ENCODE measurements at regions not wholly inside any gene's neighbourhood (a gene's known extent, or its start where the extent isn't known, plus 50 kb on each side); places are given as distances from the start of the nearest gene placed in this dataset.

DNA sequence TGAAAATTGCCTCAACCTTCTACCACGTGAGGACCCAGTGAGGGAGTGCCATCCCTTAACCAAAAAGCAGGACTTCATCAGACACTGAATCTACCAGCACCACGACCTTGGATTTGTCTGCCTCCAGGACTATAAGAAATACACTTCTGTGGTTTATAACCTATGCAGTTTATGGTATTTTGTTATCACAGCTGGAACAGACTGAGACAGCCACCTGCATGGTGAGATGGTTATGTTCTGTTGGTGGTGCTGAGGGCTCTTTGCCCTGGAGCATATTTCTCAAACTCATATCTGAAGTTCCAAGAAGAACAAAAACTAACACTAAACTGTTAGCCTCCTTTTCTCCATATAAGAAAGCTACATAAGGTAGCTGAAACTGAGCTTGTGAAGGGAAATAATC, 69.8 kb upstream of the RGS18 start:
- no peaks in the 10 kb centered on the region for H3K4me1 ChIP-seq (ENCODE audit: insufficient read depth, low read length, poor library complexity, severe bottlenecking)
- BruUV-seq (replicated peaks), result no TSS peak
- no peaks in the 10 kb centered on the region for H3K9me2 ChIP-seq (ENCODE audit: insufficient read depth, low read length)
- no peak overlapping the region for H3K4me3 ChIP-seq (ENCODE audit: low read depth, low read length, poor library complexity, severe bottlenecking)
- ChIA-PET POLR2A (no interaction called here), CTCF (ENCODE audit: unreplicated experiment) (no interaction called here)
- no peak for DNase-seq (ENCODE audit: low spot score)
- no peak for TF ChIP-seq EZH2phosphoT487 (IDR thresholded peaks at IDR 0.05; ENCODE audit: borderline replicate concordance, low read depth, low read length)
- TF ChIP-seq, protein P1, sequence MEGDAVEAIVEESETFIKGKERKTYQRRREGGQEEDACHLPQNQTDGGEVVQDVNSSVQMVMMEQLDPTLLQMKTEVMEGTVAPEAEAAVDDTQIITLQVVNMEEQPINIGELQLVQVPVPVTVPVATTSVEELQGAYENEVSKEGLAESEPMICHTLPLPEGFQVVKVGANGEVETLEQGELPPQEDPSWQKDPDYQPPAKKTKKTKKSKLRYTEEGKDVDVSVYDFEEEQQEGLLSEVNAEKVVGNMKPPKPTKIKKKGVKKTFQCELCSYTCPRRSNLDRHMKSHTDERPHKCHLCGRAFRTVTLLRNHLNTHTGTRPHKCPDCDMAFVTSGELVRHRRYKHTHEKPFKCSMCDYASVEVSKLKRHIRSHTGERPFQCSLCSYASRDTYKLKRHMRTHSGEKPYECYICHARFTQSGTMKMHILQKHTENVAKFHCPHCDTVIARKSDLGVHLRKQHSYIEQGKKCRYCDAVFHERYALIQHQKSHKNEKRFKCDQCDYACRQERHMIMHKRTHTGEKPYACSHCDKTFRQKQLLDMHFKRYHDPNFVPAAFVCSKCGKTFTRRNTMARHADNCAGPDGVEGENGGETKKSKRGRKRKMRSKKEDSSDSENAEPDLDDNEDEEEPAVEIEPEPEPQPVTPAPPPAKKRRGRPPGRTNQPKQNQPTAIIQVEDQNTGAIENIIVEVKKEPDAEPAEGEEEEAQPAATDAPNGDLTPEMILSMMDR (conservative IDR thresholded peaks at IDR 0.05; ENCODE audit: low read length), result no peak
- H3K36me3 ChIP-seq (ENCODE audit: insufficient read depth, low read length), result no peaks in the 10 kb centered on the region
- intact Hi-C loops (cut with micrococcal nuclease; ENCODE audit: unreplicated experiment), result no loop called here
- H3K27ac ChIP-seq (ENCODE audit: low read depth, low read length, poor library complexity, severe bottlenecking), result no peak overlapping the region
- H3K9me3 ChIP-seq (ENCODE audit: low read length), result no peaks in the 10 kb centered on the region
- H4K20me1 ChIP-seq (ENCODE audit: insufficient read depth, low read length), result no peaks in the 10 kb centered on the region
- no peak overlapping the region for H3K4me2 ChIP-seq (ENCODE audit: low read length)
- H2AFZ ChIP-seq (ENCODE audit: low read length), result no peak overlapping the region
- no peaks in the 10 kb centered on the region for H3K79me2 ChIP-seq (ENCODE audit: insufficient read depth, low read depth, low read length)

DNA sequence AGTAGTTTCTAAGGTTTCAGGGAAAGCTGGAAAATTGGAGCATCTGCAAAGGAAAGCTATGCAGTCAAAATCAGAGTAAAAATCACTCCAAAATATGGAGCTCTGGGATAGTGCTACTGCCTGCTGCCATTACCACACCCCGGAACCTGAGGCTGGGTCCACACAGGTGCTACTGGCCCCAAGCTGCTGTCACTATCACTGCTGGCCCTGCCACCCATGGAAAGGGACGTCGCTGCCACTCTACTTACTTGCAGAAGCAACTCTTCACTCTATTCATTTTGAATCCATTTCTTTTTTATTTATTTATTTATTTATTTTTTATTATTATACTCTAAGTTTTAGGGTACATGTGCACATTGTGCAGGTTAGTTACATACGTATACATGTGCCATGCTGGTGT, 60.3 kb upstream of the RGS18 start:
- POLR2A ChIA-PET, result interaction anchor here (0.6 kb wide), 1 partner anchor 262 kb away, joined by 3 read pairs; no protein-coding TSS in a partner anchor
- H3K9me2 ChIP-seq (ENCODE audit: insufficient read depth, low read length), result no peaks in the 10 kb centered on the region
- no TSS peak for BruUV-seq (replicated peaks)

DNA sequence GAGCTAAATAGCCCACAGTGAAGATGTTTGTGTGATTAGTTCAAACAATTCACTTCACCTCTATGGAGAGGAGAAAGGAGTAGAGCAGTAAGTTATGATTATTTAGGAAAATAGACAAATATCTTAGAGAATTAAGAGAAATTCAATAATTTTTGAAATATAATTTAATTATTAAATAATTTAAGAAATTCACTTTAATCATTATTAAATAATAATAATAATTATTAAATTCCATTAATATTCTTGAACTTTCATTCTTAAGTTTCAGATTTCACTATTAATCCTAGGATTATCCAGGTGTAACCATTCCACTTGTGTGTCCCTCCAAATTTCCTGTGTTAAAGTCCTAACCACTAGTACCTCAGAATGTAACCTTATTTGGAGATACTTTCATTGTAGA, 58.9 kb upstream of the RGS18 start:
- BruUV-seq (replicated peaks), result no TSS peak
- no peak for TF ChIP-seq EZH2phosphoT487 (IDR thresholded peaks at IDR 0.05; ENCODE audit: borderline replicate concordance, low read depth, low read length)
- TF ChIP-seq, protein P1 (conservative IDR thresholded peaks at IDR 0.05; ENCODE audit: low read length), result no peak

More for the DNA sequence above, 60.3 kb upstream of the RGS18 start:
- no peak overlapping the region for H3K4me3 ChIP-seq (ENCODE audit: low read depth, low read length, poor library complexity, severe bottlenecking)
- intact Hi-C loops (cut with micrococcal nuclease; ENCODE audit: unreplicated experiment), result no loop called here
- CTCF ChIA-PET (ENCODE audit: unreplicated experiment), result no interaction called here
- no peak overlapping the region for H3K27ac ChIP-seq (ENCODE audit: low read depth, low read length, poor library complexity, severe bottlenecking)
- H3K4me2 ChIP-seq (ENCODE audit: low read length), result no peak overlapping the region
- no peak overlapping the region for H2AFZ ChIP-seq (ENCODE audit: low read length)
- no peak for TF ChIP-seq EZH2phosphoT487 (IDR thresholded peaks at IDR 0.05; ENCODE audit: borderline replicate concordance, low read depth, low read length)
- TF ChIP-seq, protein P1 (conservative IDR thresholded peaks at IDR 0.05; ENCODE audit: low read length), result no peak
- H3K36me3 ChIP-seq (ENCODE audit: insufficient read depth, low read length), result no peaks in the 10 kb centered on the region
- no peak for DNase-seq (ENCODE audit: low spot score)
- H3K4me1 ChIP-seq (ENCODE audit: insufficient read depth, low read length, poor library complexity, severe bottlenecking), result no peaks in the 10 kb centered on the region
- H3K9me3 ChIP-seq (ENCODE audit: low read length), result no peaks in the 10 kb centered on the region
- H4K20me1 ChIP-seq (ENCODE audit: insufficient read depth, low read length), result no peaks in the 10 kb centered on the region
- no peaks in the 10 kb centered on the region for H3K79me2 ChIP-seq (ENCODE audit: insufficient read depth, low read depth, low read length)

More for the DNA sequence above, 58.9 kb upstream of the RGS18 start:
- no peaks in the 10 kb centered on the region for H3K9me3 ChIP-seq (ENCODE audit: low read length)
- H3K4me2 ChIP-seq (ENCODE audit: low read length), result no peak overlapping the region
- no peak overlapping the region for H2AFZ ChIP-seq (ENCODE audit: low read length)
- no peak overlapping the region for H3K27ac ChIP-seq (ENCODE audit: low read depth, low read length, poor library complexity, severe bottlenecking)
- no peaks in the 10 kb centered on the region for H3K4me1 ChIP-seq (ENCODE audit: insufficient read depth, low read length, poor library complexity, severe bottlenecking)
- H3K36me3 ChIP-seq (ENCODE audit: insufficient read depth, low read length), result no peaks in the 10 kb centered on the region
- H3K9me2 ChIP-seq (ENCODE audit: insufficient read depth, low read length), result no peaks in the 10 kb centered on the region
- H3K4me3 ChIP-seq (ENCODE audit: low read depth, low read length, poor library complexity, severe bottlenecking), result no peak overlapping the region
- no peaks in the 10 kb centered on the region for H3K79me2 ChIP-seq (ENCODE audit: insufficient read depth, low read depth, low read length)
- no peak for DNase-seq (ENCODE audit: low spot score)
- H4K20me1 ChIP-seq (ENCODE audit: insufficient read depth, low read length), result no peaks in the 10 kb centered on the region
- intact Hi-C loops (cut with micrococcal nuclease; ENCODE audit: unreplicated experiment), result no loop called here
- ChIA-PET CTCF (ENCODE audit: unreplicated experiment) (no interaction called here), POLR2A (no interaction called here)

Measured in OCI-LY7 (cell line).